GM12878 (cell line): ENCODE measurements at regions not wholly inside any gene's neighbourhood (a gene's known extent, or its start where the extent isn't known, plus 50 kb on each side); places are given as distances from the start of the nearest gene placed in this dataset.

Source experiments
- CHD2 ChIP-seq: IDR thresholded peaks from 2 replicates; pipeline ENCODE4 v1.6.1; 2011; ENCODE audit warnings: low read depth, low read length, improper control_type of control experiment, borderline replicate concordance
- CHD4 ChIP-seq: fragments of 200-600 bp; sonication (generic); IDR thresholded peaks from 2 replicates; pipeline ENCODE4 v1.6.1; 2016; ENCODE audit warnings: mild to moderate bottlenecking
- NFIC ChIP-seq: IDR thresholded peaks from 2 replicates; pipeline ENCODE4 v1.6.1; 2012; ENCODE audit warnings: low read depth, mild to moderate bottlenecking, inconsistent platforms, low read length, moderate library complexity
- POLR2A ChIP-seq: IDR thresholded peaks from 2 replicates; pipeline ENCODE4 v1.6.1; 2011; ENCODE audit warnings: low read depth, mild to moderate bottlenecking, low read length
- POLR2AphosphoS5 ChIP-seq: IDR thresholded peaks from 2 replicates; pipeline ENCODE4 v1.6.1; 2011; ENCODE audit warnings: mild to moderate bottlenecking, low read length, inconsistent platforms
- SIX5 ChIP-seq: IDR thresholded peaks from 2 replicates; pipeline ENCODE4 v1.6.1; 2011; ENCODE audit warnings: mild to moderate bottlenecking, low read depth, low read length, moderate library complexity; ENCODE audit not compliant: severe bottlenecking
- TAF1 ChIP-seq: IDR thresholded peaks from 2 replicates; pipeline ENCODE4 v1.6.1; 2011; ENCODE audit warnings: mild to moderate bottlenecking, low read depth, low read length, borderline replicate concordance
- TF ChIP-seq, protein P1 (sequence below): fragments of 450-650 bp; IDR thresholded peaks from 2 replicates; pipeline ENCODE4 v1.6.1; 2017; ENCODE audit warnings: mild to moderate bottlenecking, low read depth, inconsistent platforms; ENCODE audit not compliant: poor library complexity, severe bottlenecking
- TF ChIP-seq, protein P2 (sequence below): fragments of 450-650 bp; IDR thresholded peaks from 2 replicates; pipeline ENCODE4 v1.6.1; 2017; ENCODE audit warnings: low read depth, mild to moderate bottlenecking, moderate library complexity
- TF ChIP-seq, protein P3 (sequence below), 3 experiments: IDR thresholded peaks in 2 of 3; conservative IDR thresholded peaks in 1 of 3; 2 replicates each; pipeline ENCODE4 v1.5.1; 2011; ENCODE audit warnings: low read depth in 3 of 3, low read length in 3 of 3, mild to moderate bottlenecking in 3 of 3, control low read depth in 2 of 3, moderate library complexity in 2 of 3, inconsistent platforms in 1 of 3, mixed read lengths in 1 of 3; ENCODE audit not compliant: control insufficient read depth in 2 of 3, insufficient read depth in 1 of 3; ENCODE audit errors: extremely low read depth in 1 of 3

DNA sequence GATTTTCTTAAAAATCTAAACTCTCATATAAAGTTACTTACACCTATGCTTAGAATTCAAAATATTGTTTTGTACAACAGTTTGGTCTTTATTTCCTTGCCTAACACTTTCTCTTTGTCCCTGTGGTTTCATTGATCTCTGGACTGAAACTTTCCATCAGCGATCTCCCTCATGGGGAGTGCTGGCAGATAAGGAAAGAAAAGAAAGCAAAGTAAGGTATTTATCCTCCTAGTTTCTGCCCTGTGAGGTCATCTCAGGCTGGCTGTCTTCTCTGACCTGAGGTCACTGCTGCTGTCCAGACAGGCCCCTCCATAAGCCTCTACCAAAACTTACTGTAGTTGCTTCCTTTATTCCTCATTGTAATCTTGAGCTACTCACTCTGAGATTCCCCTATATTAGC is 57.9 kb upstream of the EPHA6 start:
- no peak for TF ChIP-seq POLR2AphosphoS5
- TF ChIP-seq, protein P1, sequence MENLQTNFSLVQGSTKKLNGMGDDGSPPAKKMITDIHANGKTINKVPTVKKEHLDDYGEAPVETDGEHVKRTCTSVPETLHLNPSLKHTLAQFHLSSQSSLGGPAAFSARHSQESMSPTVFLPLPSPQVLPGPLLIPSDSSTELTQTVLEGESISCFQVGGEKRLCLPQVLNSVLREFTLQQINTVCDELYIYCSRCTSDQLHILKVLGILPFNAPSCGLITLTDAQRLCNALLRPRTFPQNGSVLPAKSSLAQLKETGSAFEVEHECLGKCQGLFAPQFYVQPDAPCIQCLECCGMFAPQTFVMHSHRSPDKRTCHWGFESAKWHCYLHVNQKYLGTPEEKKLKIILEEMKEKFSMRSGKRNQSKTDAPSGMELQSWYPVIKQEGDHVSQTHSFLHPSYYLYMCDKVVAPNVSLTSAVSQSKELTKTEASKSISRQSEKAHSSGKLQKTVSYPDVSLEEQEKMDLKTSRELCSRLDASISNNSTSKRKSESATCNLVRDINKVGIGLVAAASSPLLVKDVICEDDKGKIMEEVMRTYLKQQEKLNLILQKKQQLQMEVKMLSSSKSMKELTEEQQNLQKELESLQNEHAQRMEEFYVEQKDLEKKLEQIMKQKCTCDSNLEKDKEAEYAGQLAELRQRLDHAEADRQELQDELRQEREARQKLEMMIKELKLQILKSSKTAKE: no peak
- TF ChIP-seq, protein P2, sequence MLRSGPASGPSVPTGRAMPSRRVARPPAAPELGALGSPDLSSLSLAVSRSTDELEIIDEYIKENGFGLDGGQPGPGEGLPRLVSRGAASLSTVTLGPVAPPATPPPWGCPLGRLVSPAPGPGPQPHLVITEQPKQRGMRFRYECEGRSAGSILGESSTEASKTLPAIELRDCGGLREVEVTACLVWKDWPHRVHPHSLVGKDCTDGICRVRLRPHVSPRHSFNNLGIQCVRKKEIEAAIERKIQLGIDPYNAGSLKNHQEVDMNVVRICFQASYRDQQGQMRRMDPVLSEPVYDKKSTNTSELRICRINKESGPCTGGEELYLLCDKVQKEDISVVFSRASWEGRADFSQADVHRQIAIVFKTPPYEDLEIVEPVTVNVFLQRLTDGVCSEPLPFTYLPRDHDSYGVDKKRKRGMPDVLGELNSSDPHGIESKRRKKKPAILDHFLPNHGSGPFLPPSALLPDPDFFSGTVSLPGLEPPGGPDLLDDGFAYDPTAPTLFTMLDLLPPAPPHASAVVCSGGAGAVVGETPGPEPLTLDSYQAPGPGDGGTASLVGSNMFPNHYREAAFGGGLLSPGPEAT: no peak
- TF ChIP-seq, protein P3, sequence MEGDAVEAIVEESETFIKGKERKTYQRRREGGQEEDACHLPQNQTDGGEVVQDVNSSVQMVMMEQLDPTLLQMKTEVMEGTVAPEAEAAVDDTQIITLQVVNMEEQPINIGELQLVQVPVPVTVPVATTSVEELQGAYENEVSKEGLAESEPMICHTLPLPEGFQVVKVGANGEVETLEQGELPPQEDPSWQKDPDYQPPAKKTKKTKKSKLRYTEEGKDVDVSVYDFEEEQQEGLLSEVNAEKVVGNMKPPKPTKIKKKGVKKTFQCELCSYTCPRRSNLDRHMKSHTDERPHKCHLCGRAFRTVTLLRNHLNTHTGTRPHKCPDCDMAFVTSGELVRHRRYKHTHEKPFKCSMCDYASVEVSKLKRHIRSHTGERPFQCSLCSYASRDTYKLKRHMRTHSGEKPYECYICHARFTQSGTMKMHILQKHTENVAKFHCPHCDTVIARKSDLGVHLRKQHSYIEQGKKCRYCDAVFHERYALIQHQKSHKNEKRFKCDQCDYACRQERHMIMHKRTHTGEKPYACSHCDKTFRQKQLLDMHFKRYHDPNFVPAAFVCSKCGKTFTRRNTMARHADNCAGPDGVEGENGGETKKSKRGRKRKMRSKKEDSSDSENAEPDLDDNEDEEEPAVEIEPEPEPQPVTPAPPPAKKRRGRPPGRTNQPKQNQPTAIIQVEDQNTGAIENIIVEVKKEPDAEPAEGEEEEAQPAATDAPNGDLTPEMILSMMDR (IDR thresholded peaks at IDR 0.05 in 2 of 3, conservative IDR thresholded peaks at IDR 0.05 in 1 of 3; ENCODE audit: control insufficient read depth in 2 of 3, extremely low read depth in 1 of 3, insufficient read depth in 1 of 3, low read depth in 3 of 3, low read length in 3 of 3): no peak
- no peak for TF ChIP-seq CHD4
- TF ChIP-seq SIX5: no peak
- TF ChIP-seq POLR2A: no peak
- TF ChIP-seq TAF1: no peak
- TF ChIP-seq CHD2: no peak
- TF ChIP-seq NFIC: no peak
